K562 (cell line): ENCODE measurements at regions not wholly inside any gene's neighbourhood (a gene's known extent, or its start where the extent isn't known, plus 50 kb on each side); places are given as distances from the start of the nearest gene placed in this dataset.

Experiments used
- EWSR1 ChIP-seq: fragments of 450-650 bp; IDR thresholded peaks from 2 replicates; pipeline ENCODE4 v1.6.1; 2018; ENCODE audit warnings: borderline replicate concordance, mild to moderate bottlenecking, low read depth, moderate library complexity; ENCODE audit not compliant: partially characterized antibody
- IFI16 ChIP-seq: fragments of 250-450 bp; sonication (Bioruptor Pico); IDR thresholded peaks from 2 replicates; pipeline ENCODE4 v2.1.2; 2022; ENCODE audit warnings: mild to moderate bottlenecking, inconsistent platforms
- NCOA2 ChIP-seq, 2 experiments: fragments of 450-650 bp; IDR thresholded peaks; 2 replicates each; pipeline ENCODE4 v1.6.1; 2018; ENCODE audit warnings: mild to moderate bottlenecking in 2 of 2, moderate library complexity in 1 of 2; ENCODE audit not compliant: partially characterized antibody in 2 of 2
- NUFIP1 ChIP-seq: fragments of 450-650 bp; IDR thresholded peaks from 2 replicates; pipeline ENCODE4 v1.6.1; 2018; ENCODE audit not compliant: partially characterized antibody
- PBX2 ChIP-seq, 2 experiments: IDR thresholded peaks in 1 of 2; conservative IDR thresholded peaks in 1 of 2; 2 replicates each; pipeline ENCODE4 v1.6.1; 2016; ENCODE audit warnings: low read depth in 2 of 2, mild to moderate bottlenecking in 1 of 2, missing compliant biosample characterization in 1 of 2, missing genetic modification characterization in 1 of 2, moderate library complexity in 1 of 2
- RAD21 ChIP-seq, 2 experiments: fragments of 250-450 bp in 1 of 2; fragments of 450-650 bp in 1 of 2; sonication (Bioruptor Pico) in 1 of 2; formaldehyde crosslinking in 1 of 2; IDR thresholded peaks in 1 of 2; conservative IDR thresholded peaks in 1 of 2; 2 replicates each; pipeline versions ENCODE4 v1.4.0 to v1.8.0; 2020 to 2022; ENCODE audit warnings: mild to moderate bottlenecking in 2 of 2, moderate library complexity in 1 of 2
- SP2 ChIP-seq: IDR thresholded peaks from 2 replicates; pipeline ENCODE4 v1.6.1; 2011; ENCODE audit warnings: mild to moderate bottlenecking, low read depth, low read length, moderate library complexity; ENCODE audit not compliant: poor library complexity, severe bottlenecking; ENCODE audit errors: extremely low read depth
- SRF ChIP-seq, 2 experiments: fragments of 250-450, 450-650 bp in 1 of 2; sonication (Bioruptor Pico) in 1 of 2; sonication (generic) in 1 of 2; formaldehyde crosslinking; IDR thresholded peaks; 2 replicates each; pipeline versions ENCODE4 v1.5.0 to v1.5.1; 2020 to 2022; ENCODE audit warnings: mild to moderate bottlenecking in 1 of 2, missing genetic modification reagents in 1 of 2
- TAF15 ChIP-seq: fragments of 200-400 bp; formaldehyde crosslinking; IDR thresholded peaks from 2 replicates; pipeline ENCODE4 v1.6.1; 2017; ENCODE audit warnings: mild to moderate bottlenecking, low read depth, low read length, moderate library complexity
- ZKSCAN8 ChIP-seq: fragments of 200-800 bp; sonication (Bioruptor generic); IDR thresholded peaks from 2 replicates; pipeline ENCODE4 v1.6.1; 2016; ENCODE audit warnings: missing genetic modification characterization, missing compliant biosample characterization
- ZNF584 ChIP-seq: fragments of 200-800 bp; sonication (Bioruptor generic); IDR thresholded peaks from 2 replicates; pipeline ENCODE4 v1.6.1; 2016; ENCODE audit warnings: low read depth, mild to moderate bottlenecking, missing genetic modification characterization, missing compliant biosample characterization

GRCh38 chr13:84263354-84264069, 381.2 kb upstream of the SLITRK1 start (continued):
- TF ChIP-seq RAD21 (CRISPR knock-in tag; conservative IDR thresholded peaks at IDR 0.05 in 1 of 2, IDR thresholded peaks at IDR 0.05 in 1 of 2) (no peak), IFI16 (CRISPR knock-in tag) (no peak), NUFIP1 (no peak), ZKSCAN8 (CRISPR knock-in tag) (no peak), SRF (CRISPR knock-in tag; IDR thresholded peaks at IDR 0.05) (no peak), EWSR1 (no peak), PBX2 (CRISPR knock-in tag; IDR thresholded peaks at IDR 0.05; ENCODE audit: low read depth) (no peak), PBX2 (tag; conservative IDR thresholded peaks at IDR 0.05; ENCODE audit: low read depth) (no peak), TAF15 (no peak), SP2 (no peak), ZNF584 (CRISPR knock-in tag) (no peak), NCOA2 (IDR thresholded peaks at IDR 0.05; ENCODE audit: partially characterized antibody in 2 of 2) (no peak)
